Skeletal muscle tissue (tissue), 3 donors: ENCODE measurements at regions not wholly inside any gene's neighbourhood (a gene's known extent, or its start where the extent isn't known, plus 50 kb on each side); places are given as distances from the start of the nearest gene placed in this dataset.

Source experiments
- H3K27ac ChIP-seq: one replicate; pipeline ENCODE4 v1.7.0; 2013; ENCODE audit warnings: mild to moderate bottlenecking, low read depth, low read length, inconsistent platforms
- H3K27me3 ChIP-seq, 3 donors: one replicate each; pipeline ENCODE4 v1.7.0; 2013; ENCODE audit warnings: low read length in 3 of 3; ENCODE audit not compliant: control insufficient read depth in 3 of 3, insufficient read depth in 3 of 3
- H3K36me3 ChIP-seq, 3 donors: one replicate each; pipeline ENCODE4 v1.7.0; 2013; ENCODE audit warnings: low read length in 3 of 3; ENCODE audit not compliant: control insufficient read depth in 3 of 3, insufficient read depth in 3 of 3
- H3K4me1 ChIP-seq, 3 donors: one replicate each; pipeline ENCODE4 v1.7.0; 2013; ENCODE audit warnings: low read length in 3 of 3, mild to moderate bottlenecking in 3 of 3; ENCODE audit not compliant: control insufficient read depth in 3 of 3, insufficient read depth in 3 of 3
- H3K4me3 ChIP-seq, 3 donors: one replicate each; pipeline ENCODE4 v1.7.0; 2013; ENCODE audit warnings: low read length in 3 of 3
- H3K9ac ChIP-seq, 3 donors: one replicate each; pipeline ENCODE4 v1.7.0; 2013; ENCODE audit warnings: low read length in 3 of 3, mild to moderate bottlenecking in 3 of 3, moderate library complexity in 2 of 3, low read depth in 1 of 3
- H3K9me3 ChIP-seq, 3 donors: one replicate each; pipeline ENCODE4 v1.7.0; 2013; ENCODE audit warnings: low read length in 3 of 3; ENCODE audit not compliant: control insufficient read depth in 3 of 3
- donor health status: Osteomylitis.

- no peaks in the 10 kb centered on the region for H3K36me3 ChIP-seq
- peaks cover 0 to 2% (median 0%) of the 10 kb centered on the region in 3 donors for H3K9me3 ChIP-seq
These were observed 162.8 kb upstream of the MYLIP start for GRCh38 chr6:15966000-15966520.

GRCh38 chr6:15962449-15962764 is 166.5 kb upstream of the MYLIP start:
- H3K4me3 ChIP-seq = no peak overlapping the region
- peaks cover 0 to 6% (median 0%) of the 10 kb centered on the region in 3 donors for H3K4me1 ChIP-seq
- no peak overlapping the region for H3K9ac ChIP-seq
- peaks cover 0 to 3% (median 0%) of the 10 kb centered on the region in 3 donors for H3K9me3 ChIP-seq
- H3K27ac ChIP-seq = no peak overlapping the region
- no peaks in the 10 kb centered on the region for H3K27me3 ChIP-seq
- no peaks in the 10 kb centered on the region for H3K36me3 ChIP-seq

More at GRCh38 chr6:15966000-15966520, 162.8 kb upstream of the MYLIP start:
- Histone ChIP-seq H3K4me1 (peaks cover 0 to 6% (median 0%) of the 10 kb centered on the region in 3 donors), H3K9ac (no peak overlapping the region), H3K4me3 (no peak overlapping the region), H3K27ac (no peak overlapping the region), H3K27me3 (no peaks in the 10 kb centered on the region)

GRCh38 chr6:15961635-15962448 is 167.0 kb upstream of the MYLIP start:
- Histone ChIP-seq H3K4me3 (no peak overlapping the region), H3K9ac (no peak overlapping the region), H3K36me3 (no peaks in the 10 kb centered on the region), H3K27ac (no peak overlapping the region), H3K27me3 (no peaks in the 10 kb centered on the region), H3K9me3 (peaks cover 0 to 3% (median 0%) of the 10 kb centered on the region in 3 donors), H3K4me1 (peaks cover 0 to 6% (median 0%) of the 10 kb centered on the region in 3 donors)

- Histone ChIP-seq H3K4me1 (peaks cover 0 to 10% (median 0%) of the 10 kb centered on the region in 3 donors), H3K27ac (no peak overlapping the region), H3K9me3 (peaks cover 0 to 3% (median 0%) of the 10 kb centered on the region in 3 donors)
These were observed 167.9 kb upstream of the MYLIP start for GRCh38 chr6:15960740-15961634.

GRCh38 chr6:15957655-15958169 is 171.2 kb upstream of the MYLIP start:
- peaks cover 0 to 3% (median 0%) of the 10 kb centered on the region in 3 donors for H3K9me3 ChIP-seq
- H3K27ac ChIP-seq = no peak overlapping the region
- H3K27me3 ChIP-seq = no peaks in the 10 kb centered on the region
- no peaks in the 10 kb centered on the region for H3K36me3 ChIP-seq
- peaks cover 0 to 10% (median 7%) of the 10 kb centered on the region in 3 donors for H3K4me1 ChIP-seq
- H3K9ac ChIP-seq = no peak overlapping the region
- no peak overlapping the region for H3K4me3 ChIP-seq

More at GRCh38 chr6:15960740-15961634, 167.9 kb upstream of the MYLIP start:
- no peaks in the 10 kb centered on the region for H3K36me3 ChIP-seq
- H3K27me3 ChIP-seq = no peaks in the 10 kb centered on the region
- no peak overlapping the region for H3K9ac ChIP-seq
- no peak overlapping the region for H3K4me3 ChIP-seq

GRCh38 chr6:15956205-15957106 is 172.4 kb upstream of the MYLIP start:
- Histone ChIP-seq H3K4me3 (no peak overlapping the region), H3K4me1 (peaks cover 0 to 7% (median 4%) of the 10 kb centered on the region in 3 donors), H3K27me3 (no peaks in the 10 kb centered on the region), H3K36me3 (no peaks in the 10 kb centered on the region), H3K27ac (no peak overlapping the region), H3K9ac (no peak overlapping the region), H3K9me3 (peaks cover 0 to 3% (median 0%) of the 10 kb centered on the region in 3 donors)

- H3K4me1 ChIP-seq = peaks cover 0 to 7% (median 4%) of the 10 kb centered on the region in 3 donors
- H3K27me3 ChIP-seq = no peaks in the 10 kb centered on the region
- no peak overlapping the region for H3K9ac ChIP-seq
- no peak overlapping the region for H3K4me3 ChIP-seq
- H3K36me3 ChIP-seq = no peaks in the 10 kb centered on the region
- H3K27ac ChIP-seq = no peak overlapping the region
- H3K9me3 ChIP-seq = no peaks in the 10 kb centered on the region
These were observed 173.4 kb upstream of the MYLIP start for GRCh38 chr6:15955484-15955883.

- Histone ChIP-seq H3K27me3 (no peaks in the 10 kb centered on the region), H3K27ac (no peak overlapping the region), H3K4me1 (peaks cover 0 to 7% (median 4%) of the 10 kb centered on the region in 3 donors), H3K9ac (no peak overlapping the region), H3K36me3 (no peaks in the 10 kb centered on the region), H3K9me3 (no peaks in the 10 kb centered on the region), H3K4me3 (no peak overlapping the region)
These were observed 175.6 kb upstream of the MYLIP start for GRCh38 chr6:15953152-15953880.
